ENCODE measurements at regions not wholly inside any gene's neighbourhood (a gene's known extent, or its start where the extent isn't known, plus 50 kb on each side); places are given as distances from the start of the nearest gene placed in this dataset.

GRCh38 chr17:77572851-77573250 is 385.7 kb upstream of the TNRC6C start (continued):
- no peak for TF ChIP-seq ZZZ3 (CRISPR knock-in tag; IDR thresholded peaks at IDR 0.05; ENCODE audit: borderline replicate concordance)
- TF ChIP-seq DRAP1 (CRISPR knock-in tag; IDR thresholded peaks at IDR 0.05): no peak
- TF ChIP-seq BORCS8-MEF2B (CRISPR knock-in tag; IDR thresholded peaks at IDR 0.05): no peak

- in situ Hi-C loops (cut with HindIII; ENCODE audit: extremely low pct_ligation_motif_present, low pct_unique_long_range_greater_than_20kb): no loop called here
- POLR2A ChIA-PET: no interaction called here
- WGBS (ENCODE audit: low lambda C conversion rate): 29% methylated on average over 7 of the region's 7 CpGs
Observed at GRCh38 chr17:77577491-77577890, 381.0 kb upstream of the TNRC6C start.

More at GRCh38 chr17:77577491-77577890, 381.0 kb upstream of the TNRC6C start:
- CTCF ChIA-PET (ENCODE audit: low intra/inter-chr PET ratio, low total read pairs): no interaction called here
- no peak overlapping the region for H3K4me2 ChIP-seq (ENCODE audit: low read depth, low read length)
- intact Hi-C loops (cut with micrococcal nuclease; ENCODE audit: unreplicated experiment): no loop called here
- no peak for TF ChIP-seq MATR3 (CRISPR knock-in tag; IDR thresholded peaks at IDR 0.05)
- TF ChIP-seq ARHGAP35 (CRISPR knock-in tag; IDR thresholded peaks at IDR 0.05; ENCODE audit: borderline replicate concordance): no peak
- no peak for TF ChIP-seq POLR2G (IDR thresholded peaks at IDR 0.05; ENCODE audit: low read depth, low read length)
- no peak for TF ChIP-seq NR2F6 (IDR thresholded peaks at IDR 0.05)
- TF ChIP-seq NR2F6 (CRISPR knock-in tag; IDR thresholded peaks at IDR 0.05): no peak
- TF ChIP-seq SOX13 (IDR thresholded peaks at IDR 0.05): no peak
- no peak for TF ChIP-seq SOX13 (CRISPR knock-in tag; conservative IDR thresholded peaks at IDR 0.05 in 1 of 2, IDR thresholded peaks at IDR 0.05 in 1 of 2)
- TF ChIP-seq IKZF4 (CRISPR knock-in tag; IDR thresholded peaks at IDR 0.05; ENCODE audit: borderline replicate concordance, low read depth, not compliant biosample characterization): no peak
- no peak for TF ChIP-seq KLF6 (CRISPR knock-in tag; IDR thresholded peaks at IDR 0.05)
- TF ChIP-seq THAP9 (CRISPR knock-in tag; IDR thresholded peaks at IDR 0.05; ENCODE audit: borderline replicate concordance): no peak
- TF ChIP-seq AFF4 (CRISPR knock-in tag; IDR thresholded peaks at IDR 0.05): no peak
- no peak for TF ChIP-seq ZNF550 (CRISPR knock-in tag; IDR thresholded peaks at IDR 0.05; ENCODE audit: borderline replicate concordance)
- no peak for TF ChIP-seq TAF1 (CRISPR knock-in tag; IDR thresholded peaks at IDR 0.05)
- no peak for TF ChIP-seq MTF2 (CRISPR knock-in tag; IDR thresholded peaks at IDR 0.05; ENCODE audit: borderline replicate concordance)
- no peak for TF ChIP-seq MLLT10 (CRISPR knock-in tag; IDR thresholded peaks at IDR 0.05)
- DNase-seq (ENCODE audit: low spot score) (no peak), ATAC-seq (no peak), FAIRE-seq (no peak)
- H4K20me1 ChIP-seq (ENCODE audit: insufficient read depth, low read length): no peaks in the 10 kb centered on the region
- H3K79me2 ChIP-seq (ENCODE audit: insufficient read depth, low read length): no peaks in the 10 kb centered on the region
- no peaks in the 10 kb centered on the region for H3K9me3 ChIP-seq (ENCODE audit: low read length)
- no peaks in the 10 kb centered on the region for H3K4me1 ChIP-seq (ENCODE audit: insufficient read depth, low read length)
- H3K4me3 ChIP-seq (replicated peaks in 1 of 3; ENCODE audit: insufficient read depth in 1 of 3, low read depth in 2 of 3, low read length in 3 of 3): no peak overlapping the region
- no TSS peak for BruUV-seq (replicated peaks)
- H3K9ac ChIP-seq (ENCODE audit: insufficient read depth, low read depth, low read length): no peak overlapping the region
- no peak overlapping the region for H3K27ac ChIP-seq (ENCODE audit: extremely low read length, insufficient read depth, low read length)
- H3K36me3 ChIP-seq (replicated peaks in 1 of 2; ENCODE audit: control insufficient read depth in 1 of 2, insufficient read depth in 2 of 2, low read length in 2 of 2): no peaks in the 10 kb centered on the region
- H2AFZ ChIP-seq (ENCODE audit: low read length): no peak overlapping the region
- peaks cover 6 to 69% of the 10 kb centered on the region in 2 experiments; a peak in 4 of 5 replicates for H3K27me3 ChIP-seq (ENCODE audit: control insufficient read depth in 1 of 2, insufficient read depth in 2 of 2, low read length in 2 of 2)

Measured in HepG2 (cell line).